ENCODE measurements at regions not wholly inside any gene's neighbourhood (a gene's known extent, or its start where the extent isn't known, plus 50 kb on each side); places are given as distances from the start of the nearest gene placed in this dataset.

DNA sequence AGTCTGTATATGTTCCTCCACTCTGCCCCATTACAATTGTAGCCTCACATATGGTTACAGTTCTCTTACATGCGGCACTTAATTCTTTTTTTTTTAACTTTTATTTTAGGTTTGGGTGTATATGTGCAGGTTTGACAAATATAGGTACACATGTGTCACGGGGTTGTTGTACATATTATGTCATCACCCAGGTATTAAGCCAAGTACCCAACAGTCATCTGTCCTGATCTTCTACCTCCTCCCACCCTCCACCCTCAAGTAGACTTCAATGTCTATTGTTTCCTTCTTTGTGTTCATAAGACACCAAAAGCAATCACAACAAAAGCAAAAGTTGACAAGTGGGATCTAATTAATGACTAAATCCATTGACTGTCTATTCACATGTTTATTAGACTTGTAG lies 144.6 kb upstream of the TP63 start:
- WGBS (ENCODE audit: insufficient coverage): no CpG with 5 or more reads among the region's 2 CpGs
- ChIA-PET CTCF (interaction anchor here (1.1 kb wide), 1 partner anchor 169 kb away, joined by 3 read pairs; no protein-coding TSS in a partner anchor), POLR2A (no interaction called here)
- Histone ChIP-seq H3K27ac (ENCODE audit: insufficient read depth in 1 of 2, low read depth in 1 of 2, low read length in 2 of 2, poor library complexity in 1 of 2, severe bottlenecking in 2 of 2) (no peak overlapping the region), H3K36me3 (ENCODE audit: control insufficient read depth in 4 of 4, insufficient read depth in 4 of 4, low read length in 3 of 4) (no peaks in the 10 kb centered on the region), H3K4me1 (ENCODE audit: control extremely low read depth in 1 of 4, control insufficient read depth in 4 of 4, insufficient read depth in 4 of 4, low read length in 3 of 4) (no peaks in the 10 kb centered on the region), H3K4me3 (ENCODE audit: control insufficient read depth in 1 of 7, extremely low read depth in 1 of 7, insufficient read depth in 4 of 7, low read depth in 2 of 7, low read length in 6 of 7) (no peak overlapping the region), H3K9me3 (ENCODE audit: control extremely low read depth in 1 of 5, control insufficient read depth in 4 of 5, insufficient read depth in 2 of 5, low read depth in 1 of 5, low read length in 4 of 5) (peaks cover 0 to 2% (median 0%) of the 10 kb centered on the region in 5 experiments), H3K27me3 (replicated peaks in 2 of 5; ENCODE audit: control insufficient read depth in 4 of 5, insufficient read depth in 5 of 5, low read length in 4 of 5) (peaks cover 0 to 9% (median 4%) of the 10 kb centered on the region in 5 experiments)
- no peak for DNase-seq

GRCh38 chr3:189488241-189488767 lies 142.9 kb upstream of the TP63 start:
- CTCF ChIA-PET: no interaction called here
- no peaks in the 10 kb centered on the region for H3K36me3 ChIP-seq (ENCODE audit: control insufficient read depth in 4 of 4, insufficient read depth in 4 of 4, low read length in 3 of 4)
- POLR2A ChIA-PET: no interaction called here
- H3K9me3 ChIP-seq (ENCODE audit: control extremely low read depth in 1 of 5, control insufficient read depth in 4 of 5, insufficient read depth in 2 of 5, low read depth in 1 of 5, low read length in 4 of 5): no peaks in the 10 kb centered on the region
- no peak overlapping the region for H3K27ac ChIP-seq (ENCODE audit: insufficient read depth in 1 of 2, low read depth in 1 of 2, low read length in 2 of 2, poor library complexity in 1 of 2, severe bottlenecking in 2 of 2)
- H3K4me1 ChIP-seq (ENCODE audit: control extremely low read depth in 1 of 4, control insufficient read depth in 4 of 4, insufficient read depth in 4 of 4, low read length in 3 of 4): no peaks in the 10 kb centered on the region
- H3K27me3 ChIP-seq (replicated peaks in 2 of 5; ENCODE audit: control insufficient read depth in 4 of 5, insufficient read depth in 5 of 5, low read length in 4 of 5): peaks cover 0 to 10% (median 4%) of the 10 kb centered on the region in 5 experiments
- H3K4me3 ChIP-seq (ENCODE audit: control insufficient read depth in 1 of 7, extremely low read depth in 1 of 7, insufficient read depth in 4 of 7, low read depth in 2 of 7, low read length in 6 of 7): no peak overlapping the region
- DNase-seq: no peak
- 84% methylated on average over 8 of the region's 9 CpGs for WGBS (ENCODE audit: insufficient coverage)

DNA sequence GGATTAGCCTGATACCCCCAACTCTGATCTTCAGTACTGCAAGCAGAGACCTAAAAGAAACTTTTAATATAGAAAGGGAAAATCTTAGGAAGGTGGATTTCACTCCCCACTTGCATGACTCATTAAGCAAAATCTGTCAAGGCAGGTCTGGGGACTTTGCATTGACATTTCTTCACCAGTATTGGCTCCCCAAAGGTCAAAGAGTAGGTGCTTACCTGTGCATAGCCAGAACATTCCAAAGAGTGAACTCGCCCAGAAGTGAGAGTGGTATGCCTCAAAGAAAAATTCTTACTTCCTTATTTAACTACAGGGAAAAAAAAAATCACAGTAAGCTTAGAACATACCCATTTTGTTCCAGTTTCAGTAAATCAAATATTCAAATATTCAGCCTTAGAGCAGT lies 140.9 kb upstream of the TP63 start:
- DNase-seq: no peak
- 57% methylated on average over 1 of the region's 1 CpG for WGBS (ENCODE audit: insufficient coverage)
- no peaks in the 10 kb centered on the region for H3K9me3 ChIP-seq (ENCODE audit: control extremely low read depth in 1 of 5, control insufficient read depth in 4 of 5, insufficient read depth in 2 of 5, low read depth in 1 of 5, low read length in 4 of 5)
- peaks cover 0 to 10% (median 4%) of the 10 kb centered on the region in 5 experiments for H3K27me3 ChIP-seq (replicated peaks in 2 of 5; ENCODE audit: control insufficient read depth in 4 of 5, insufficient read depth in 5 of 5, low read length in 4 of 5)
- POLR2A ChIA-PET: no interaction called here
- CTCF ChIA-PET: no interaction called here
- H3K4me1 ChIP-seq (ENCODE audit: control extremely low read depth in 1 of 4, control insufficient read depth in 4 of 4, insufficient read depth in 4 of 4, low read length in 3 of 4): no peaks in the 10 kb centered on the region
- no peak overlapping the region for H3K27ac ChIP-seq (ENCODE audit: insufficient read depth in 1 of 2, low read depth in 1 of 2, low read length in 2 of 2, poor library complexity in 1 of 2, severe bottlenecking in 2 of 2)
- H3K4me3 ChIP-seq (ENCODE audit: control insufficient read depth in 1 of 7, extremely low read depth in 1 of 7, insufficient read depth in 4 of 7, low read depth in 2 of 7, low read length in 6 of 7): no peak overlapping the region
- H3K36me3 ChIP-seq (ENCODE audit: control insufficient read depth in 4 of 4, insufficient read depth in 4 of 4, low read length in 3 of 4): no peaks in the 10 kb centered on the region

DNA sequence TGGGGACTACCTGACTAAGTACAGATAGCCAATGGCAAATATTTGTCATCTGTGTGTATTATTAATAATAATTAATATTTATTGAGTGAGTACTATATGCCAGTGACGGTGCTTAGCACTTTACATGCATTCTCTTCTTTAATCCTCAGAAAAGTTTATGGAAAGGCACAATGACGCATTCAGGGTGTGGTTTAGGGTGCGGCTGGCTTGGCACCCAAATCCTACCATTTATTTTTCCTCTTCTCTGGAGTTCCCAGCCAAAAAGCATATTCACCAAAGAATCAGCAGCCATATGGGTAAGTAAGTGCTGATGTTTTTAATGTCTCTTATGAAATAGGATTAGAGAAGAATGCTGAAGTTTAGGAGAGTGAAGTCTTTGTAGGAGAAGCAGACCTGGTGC lies 140.4 kb upstream of the TP63 start:
- no peaks in the 10 kb centered on the region for H3K9me3 ChIP-seq (ENCODE audit: control extremely low read depth in 1 of 5, control insufficient read depth in 4 of 5, insufficient read depth in 2 of 5, low read depth in 1 of 5, low read length in 4 of 5)
- H3K4me3 ChIP-seq (ENCODE audit: control insufficient read depth in 1 of 7, extremely low read depth in 1 of 7, insufficient read depth in 4 of 7, low read depth in 2 of 7, low read length in 6 of 7): no peak overlapping the region
- H3K27ac ChIP-seq (ENCODE audit: insufficient read depth in 1 of 2, low read depth in 1 of 2, low read length in 2 of 2, poor library complexity in 1 of 2, severe bottlenecking in 2 of 2): no peak overlapping the region
- ChIA-PET CTCF (no interaction called here), POLR2A (no interaction called here)
- no peak for DNase-seq
- H3K36me3 ChIP-seq (ENCODE audit: control insufficient read depth in 4 of 4, insufficient read depth in 4 of 4, low read length in 3 of 4): no peaks in the 10 kb centered on the region
- H3K4me1 ChIP-seq (ENCODE audit: control extremely low read depth in 1 of 4, control insufficient read depth in 4 of 4, insufficient read depth in 4 of 4, low read length in 3 of 4): no peaks in the 10 kb centered on the region
- peaks cover 0 to 10% (median 4%) of the 10 kb centered on the region in 5 experiments for H3K27me3 ChIP-seq (replicated peaks in 2 of 5; ENCODE audit: control insufficient read depth in 4 of 5, insufficient read depth in 5 of 5, low read length in 4 of 5)
- WGBS (ENCODE audit: insufficient coverage): no CpG with 5 or more reads among the region's 3 CpGs

- Histone ChIP-seq H3K4me1 (ENCODE audit: control extremely low read depth in 1 of 4, control insufficient read depth in 4 of 4, insufficient read depth in 4 of 4, low read length in 3 of 4) (no peaks in the 10 kb centered on the region), H3K36me3 (ENCODE audit: control insufficient read depth in 4 of 4, insufficient read depth in 4 of 4, low read length in 3 of 4) (no peaks in the 10 kb centered on the region), H3K27me3 (replicated peaks in 2 of 5; ENCODE audit: control insufficient read depth in 4 of 5, insufficient read depth in 5 of 5, low read length in 4 of 5) (peaks cover 0 to 10% (median 4%) of the 10 kb centered on the region in 5 experiments), H3K4me3 (ENCODE audit: control insufficient read depth in 1 of 7, extremely low read depth in 1 of 7, insufficient read depth in 4 of 7, low read depth in 2 of 7, low read length in 6 of 7) (no peak overlapping the region), H3K27ac (ENCODE audit: insufficient read depth in 1 of 2, low read depth in 1 of 2, low read length in 2 of 2, poor library complexity in 1 of 2, severe bottlenecking in 2 of 2) (no peak overlapping the region), H3K9me3 (ENCODE audit: control extremely low read depth in 1 of 5, control insufficient read depth in 4 of 5, insufficient read depth in 2 of 5, low read depth in 1 of 5, low read length in 4 of 5) (no peaks in the 10 kb centered on the region)
- WGBS (ENCODE audit: insufficient coverage): 84% methylated on average over 3 of the region's 4 CpGs
- ChIA-PET POLR2A (no interaction called here), CTCF (no interaction called here)
- DNase-seq: no peak
These were observed 139.4 kb upstream of the TP63 start for GRCh38 chr3:189491831-189492230.

DNA sequence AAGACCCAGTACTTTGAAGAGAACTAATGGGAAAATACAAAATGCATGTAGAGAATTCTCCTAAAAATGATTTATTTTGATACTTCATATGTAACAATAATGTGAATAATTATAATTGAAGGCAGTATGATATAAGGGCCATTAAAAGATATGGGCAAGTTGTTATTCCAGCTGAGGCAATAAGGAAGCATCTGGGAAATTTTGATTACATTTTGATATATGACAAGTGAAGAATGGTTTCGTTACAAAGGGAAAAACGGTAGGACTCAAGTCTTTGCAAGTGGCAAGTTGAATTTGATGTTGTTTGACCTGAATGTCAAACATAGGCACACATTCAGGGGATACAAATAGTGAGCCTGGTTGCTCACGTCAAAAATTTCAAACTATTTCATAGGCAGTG lies 137.9 kb upstream of the TP63 start:
- no peak for DNase-seq
- no peaks in the 10 kb centered on the region for H3K4me1 ChIP-seq (ENCODE audit: control extremely low read depth in 1 of 4, control insufficient read depth in 4 of 4, insufficient read depth in 4 of 4, low read length in 3 of 4)
- no peak overlapping the region for H3K4me3 ChIP-seq (ENCODE audit: control insufficient read depth in 1 of 7, extremely low read depth in 1 of 7, insufficient read depth in 4 of 7, low read depth in 2 of 7, low read length in 6 of 7)
- H3K27me3 ChIP-seq (replicated peaks in 2 of 5; ENCODE audit: control insufficient read depth in 4 of 5, insufficient read depth in 5 of 5, low read length in 4 of 5): peaks cover 0 to 12% (median 4%) of the 10 kb centered on the region in 5 experiments
- no peaks in the 10 kb centered on the region for H3K36me3 ChIP-seq (ENCODE audit: control insufficient read depth in 4 of 4, insufficient read depth in 4 of 4, low read length in 3 of 4)
- WGBS (ENCODE audit: insufficient coverage): 84% methylated on average over 3 of the region's 3 CpGs
- ChIA-PET POLR2A (no interaction called here), CTCF (no interaction called here)
- H3K27ac ChIP-seq (ENCODE audit: insufficient read depth in 1 of 2, low read depth in 1 of 2, low read length in 2 of 2, poor library complexity in 1 of 2, severe bottlenecking in 2 of 2): no peak overlapping the region
- H3K9me3 ChIP-seq (ENCODE audit: control extremely low read depth in 1 of 5, control insufficient read depth in 4 of 5, insufficient read depth in 2 of 5, low read depth in 1 of 5, low read length in 4 of 5): no peaks in the 10 kb centered on the region

DNA sequence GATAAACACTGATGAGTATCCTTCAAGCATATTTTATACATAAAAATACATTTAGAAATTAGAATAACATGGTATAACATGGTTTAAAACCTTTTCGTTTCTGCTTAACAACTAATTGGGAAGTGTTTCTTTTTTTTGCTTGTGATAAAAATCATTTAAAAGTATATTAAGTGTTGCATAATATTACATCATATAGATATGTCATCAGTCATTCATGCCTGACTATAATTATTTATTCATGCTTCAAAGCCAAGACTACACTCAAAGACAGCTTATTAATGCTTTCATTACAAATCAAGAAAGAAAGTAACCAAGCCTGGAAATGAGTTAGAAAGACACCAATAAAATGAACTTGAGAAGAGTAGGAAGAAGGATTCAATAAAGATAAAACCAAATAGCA lies 136.6 kb upstream of the TP63 start:
- H3K27me3 ChIP-seq (replicated peaks in 2 of 5; ENCODE audit: control insufficient read depth in 4 of 5, insufficient read depth in 5 of 5, low read length in 4 of 5): peaks cover 0 to 9% (median 2%) of the 10 kb centered on the region in 5 experiments
- WGBS (ENCODE audit: insufficient coverage): no CpG with 5 or more reads among the region's 1 CpG
- CTCF ChIA-PET: interaction anchor here (0.9 kb wide), 1 partner anchor 13 kb away, joined by 3 read pairs; no protein-coding TSS in a partner anchor
- DNase-seq: no peak
- no peaks in the 10 kb centered on the region for H3K36me3 ChIP-seq (ENCODE audit: control insufficient read depth in 4 of 4, insufficient read depth in 4 of 4, low read length in 3 of 4)
- POLR2A ChIA-PET: no interaction called here
- no peak overlapping the region for H3K4me3 ChIP-seq (ENCODE audit: control insufficient read depth in 1 of 7, extremely low read depth in 1 of 7, insufficient read depth in 4 of 7, low read depth in 2 of 7, low read length in 6 of 7)
- no peak overlapping the region for H3K27ac ChIP-seq (ENCODE audit: insufficient read depth in 1 of 2, low read depth in 1 of 2, low read length in 2 of 2, poor library complexity in 1 of 2, severe bottlenecking in 2 of 2)
- no peaks in the 10 kb centered on the region for H3K4me1 ChIP-seq (ENCODE audit: control extremely low read depth in 1 of 4, control insufficient read depth in 4 of 4, insufficient read depth in 4 of 4, low read length in 3 of 4)
- H3K9me3 ChIP-seq (ENCODE audit: control extremely low read depth in 1 of 5, control insufficient read depth in 4 of 5, insufficient read depth in 2 of 5, low read depth in 1 of 5, low read length in 4 of 5): no peaks in the 10 kb centered on the region

Measured in common myeloid progenitor, CD34-positive (primary cell).